Muscle of arm (tissue), 1 donor: ENCODE measurements at regions not wholly inside any gene's neighbourhood (a gene's known extent, or its start where the extent isn't known, plus 50 kb on each side); places are given as distances from the start of the nearest gene placed in this dataset.
A peak's percentile ranks its signal among the peaks of the same experiment; 100 is the strongest.

Experiments
- DNase-seq: peaks from one replicate; pipeline ENCODE4 v3.0.0-alpha.2; 2013

GRCh38 chr17:54007855-54008254, 185.1 kb downstream of the KIF2B start:
- no peak for DNase-seq

GRCh38 chr17:54009502-54009901, 186.8 kb downstream of the KIF2B start:
- DNase-seq, result no peak

- DNase-seq, result no peak
Measured at GRCh38 chr17:54013072-54013471, 190.3 kb downstream of the KIF2B start.

- DNase-seq, result no peak
Measured at GRCh38 chr17:54015734-54016133, 193.0 kb downstream of the KIF2B start.

- no peak for DNase-seq
Measured at GRCh38 chr17:54021418-54021817, 198.7 kb downstream of the KIF2B start.

GRCh38 chr17:54028986-54029580, 206.4 kb downstream of the KIF2B start:
- DNase-seq, result no peak

- DNase-seq, result no peak
Measured at GRCh38 chr17:54029986-54030385, 207.3 kb downstream of the KIF2B start.

- DNase-seq, result no peak
Measured at GRCh38 chr17:54046570-54046969, 223.8 kb downstream of the KIF2B start.

GRCh38 chr17:54063639-54064038, 240.9 kb downstream of the KIF2B start:
- no peak for DNase-seq

- DNase-seq, result peak; percentile 3
Measured at GRCh38 chr17:54085020-54085419, 262.3 kb downstream of the KIF2B start.

- no peak for DNase-seq
Measured at GRCh38 chr17:54085934-54086333, 263.2 kb downstream of the KIF2B start.

- no peak for DNase-seq
Measured at GRCh38 chr17:54096216-54096615, 273.5 kb downstream of the KIF2B start.

- DNase-seq, result no peak
Measured at GRCh38 chr17:54099221-54099620, 276.5 kb downstream of the KIF2B start.

GRCh38 chr17:54102246-54102645, 279.5 kb downstream of the KIF2B start:
- DNase-seq, result no peak

- no peak for DNase-seq
Measured at GRCh38 chr17:54111576-54111975, 288.8 kb downstream of the KIF2B start.

- DNase-seq, result no peak
Measured at GRCh38 chr17:54117452-54117851, 294.7 kb downstream of the KIF2B start.

GRCh38 chr17:54124456-54124855, 301.7 kb downstream of the KIF2B start:
- DNase-seq, result no peak

GRCh38 chr17:54153423-54153822, 330.7 kb downstream of the KIF2B start:
- no peak for DNase-seq

- no peak for DNase-seq
Measured at GRCh38 chr17:54157542-54157941, 334.8 kb downstream of the KIF2B start.

- peak; percentile 28 for DNase-seq
Measured at GRCh38 chr17:54172096-54172984, 349.6 kb downstream of the KIF2B start.

GRCh38 chr17:54172985-54173316, 350.2 kb downstream of the KIF2B start:
- no peak for DNase-seq

GRCh38 chr17:54177606-54178308, 355.0 kb downstream of the KIF2B start:
- no peak for DNase-seq

- DNase-seq, result no peak
Measured at GRCh38 chr17:54180950-54181349, 358.2 kb downstream of the KIF2B start.
